ENCODE measurements at regions not wholly inside any gene's neighbourhood (a gene's known extent, or its start where the extent isn't known, plus 50 kb on each side); places are given as distances from the start of the nearest gene placed in this dataset.
A peak's percentile ranks its signal among the peaks of the same experiment; 100 is the strongest.
"Not testable (repeated sequence)": the region's sequence is repeated elsewhere in the genome, so short reads cannot be mapped to it uniquely, and the experiment has no call there.

GRCh38 chr13:95403349-95404140 is 102.3 kb upstream of the ABCC4 start:
- H3K4me1 Mint-ChIP-seq (ENCODE audit: low read depth): peaks cover 6% of the 10 kb centered on the region
- H3K4me3 Mint-ChIP-seq (ENCODE audit: low read depth): peak overlapping the region; percentile 89
- DNase-seq (ENCODE audit: low spot score): no peak
- intact Hi-C loops (cut with micrococcal nuclease): loop anchor here (1.0 to 10.0 kb wide), 5 partner anchors 75 to 739 kb away; partner anchors contain the start of gene SOX21
- H3K9me3 Mint-ChIP-seq: no peaks in the 10 kb centered on the region
- H3K27me3 Mint-ChIP-seq (ENCODE audit: low read depth): peaks cover 6% of the 10 kb centered on the region
- no peak overlapping the region for H3K27ac Mint-ChIP-seq
- H3K36me3 Mint-ChIP-seq (ENCODE audit: low read depth): no peaks in the 10 kb centered on the region

GRCh38 chr13:95404141-95404882 is 103.1 kb upstream of the ABCC4 start:
- Mint-ChIP-seq H3K36me3 (ENCODE audit: low read depth) (no peaks in the 10 kb centered on the region), H3K4me1 (ENCODE audit: low read depth) (peaks cover 6% of the 10 kb centered on the region), H3K27ac (no peak overlapping the region), H3K27me3 (ENCODE audit: low read depth) (peaks cover 6% of the 10 kb centered on the region), H3K9me3 (no peaks in the 10 kb centered on the region), H3K4me3 (ENCODE audit: low read depth) (peak overlapping the region; percentile 89)
- intact Hi-C loops (cut with micrococcal nuclease): loop anchor here (1.0 to 10.0 kb wide), 5 partner anchors 74 to 740 kb away; partner anchors contain the start of gene SOX21
- peak; percentile 56 for DNase-seq (ENCODE audit: low spot score)

DNA sequence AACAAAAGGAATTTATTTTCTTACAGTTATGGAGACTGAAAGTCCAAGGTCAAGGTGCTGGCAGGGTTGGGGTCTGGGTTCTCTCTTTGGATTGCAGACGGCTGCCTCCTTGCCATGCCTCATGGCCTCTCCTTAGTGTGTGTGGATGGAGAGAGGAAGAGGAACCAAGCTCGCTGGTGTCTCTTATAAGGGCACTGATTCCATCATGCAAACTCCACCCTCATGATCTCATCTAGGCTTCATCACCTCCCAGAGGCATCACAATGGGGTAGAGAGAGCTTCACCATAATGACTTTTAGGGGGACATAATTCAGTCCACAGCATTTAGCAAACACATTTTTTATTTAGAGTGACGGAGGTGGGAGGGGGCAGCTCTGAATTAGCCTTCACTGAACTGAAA is 104.9 kb upstream of the ABCC4 start:
- Mint-ChIP-seq H3K4me1 (ENCODE audit: low read depth) (peaks cover 6% of the 10 kb centered on the region), H3K4me3 (ENCODE audit: low read depth) (no peak overlapping the region), H3K27ac (no peak overlapping the region), H3K9me3 (no peaks in the 10 kb centered on the region), H3K27me3 (ENCODE audit: low read depth) (peaks cover 6% of the 10 kb centered on the region), H3K36me3 (ENCODE audit: low read depth) (no peaks in the 10 kb centered on the region)
- DNase-seq (ENCODE audit: low spot score): no peak
- intact Hi-C loops (cut with micrococcal nuclease): loop anchor here (10.0 kb wide), 1 partner anchor 741 kb away; no protein-coding TSS in a partner anchor

DNA sequence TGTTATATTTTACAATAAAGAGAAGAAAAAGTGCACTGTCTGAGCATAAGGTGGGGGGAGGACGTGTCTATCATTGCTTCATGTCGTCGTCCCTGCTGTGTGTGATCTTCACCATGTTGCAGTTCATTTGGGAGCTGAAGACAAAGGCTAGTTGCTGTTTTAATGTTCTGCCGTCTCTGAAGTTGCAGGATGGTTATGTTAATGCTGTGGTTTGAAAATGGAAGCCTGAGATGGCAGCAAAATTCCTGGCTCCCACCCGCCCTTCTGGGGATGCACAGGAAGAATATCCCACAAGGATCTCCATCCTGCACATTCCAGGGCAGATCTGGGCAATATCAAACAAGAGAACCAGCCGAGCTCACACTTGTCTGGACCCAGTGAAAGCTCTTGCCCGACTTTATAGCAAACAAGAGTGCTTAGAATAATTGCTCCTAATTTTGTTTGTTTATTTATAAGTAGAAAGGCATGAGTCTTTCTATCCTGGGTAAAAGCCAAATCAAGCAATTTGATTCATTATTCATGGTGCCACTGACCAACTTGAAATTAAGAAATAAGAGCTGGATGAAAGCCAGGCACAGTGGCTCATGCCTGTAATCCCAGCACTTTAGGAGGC is 110.3 kb upstream of the ABCC4 start:
- Mint-ChIP-seq H3K4me1 (ENCODE audit: low read depth) (no peaks in the 10 kb centered on the region), H3K9me3 (no peaks in the 10 kb centered on the region), H3K36me3 (ENCODE audit: low read depth) (no peaks in the 10 kb centered on the region), H3K4me3 (ENCODE audit: low read depth) (no peak overlapping the region), H3K27me3 (ENCODE audit: low read depth) (no peaks in the 10 kb centered on the region), H3K27ac (no peak overlapping the region)
- intact Hi-C loops (cut with micrococcal nuclease): no loop called here
- no peak for DNase-seq (ENCODE audit: low spot score)

DNA sequence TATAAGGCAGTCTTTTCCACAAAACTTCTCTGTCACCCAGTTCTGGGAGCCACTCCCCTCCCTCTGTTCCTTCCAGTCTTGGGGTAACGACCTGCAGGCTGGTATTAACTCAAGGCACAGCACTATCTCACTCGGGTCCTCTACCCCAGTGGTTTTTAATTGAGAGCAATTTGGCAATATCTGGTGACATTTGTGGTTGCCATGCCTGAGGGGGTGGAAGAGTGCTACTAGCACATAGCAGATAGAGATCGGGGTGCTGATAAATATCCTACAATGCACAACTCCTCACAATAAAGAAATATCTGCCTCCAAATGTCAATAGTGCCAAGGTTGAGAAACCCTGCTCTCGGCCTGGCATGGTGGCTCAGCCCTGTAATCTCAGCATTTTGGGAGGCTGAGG is 117.7 kb upstream of the ABCC4 start:
- Mint-ChIP-seq H3K4me3 (ENCODE audit: low read depth) (no peak overlapping the region), H3K27ac (no peak overlapping the region), H3K4me1 (ENCODE audit: low read depth) (peaks cover 2% of the 10 kb centered on the region), H3K9me3 (no peaks in the 10 kb centered on the region), H3K36me3 (ENCODE audit: low read depth) (no peaks in the 10 kb centered on the region), H3K27me3 (ENCODE audit: low read depth) (peaks cover 7% of the 10 kb centered on the region)
- intact Hi-C loops (cut with micrococcal nuclease): no loop called here
- DNase-seq (ENCODE audit: low spot score): no peak

GRCh38 chr13:95420501-95420900 is 119.2 kb upstream of the ABCC4 start:
- H3K27ac Mint-ChIP-seq: no peak overlapping the region
- H3K36me3 Mint-ChIP-seq (ENCODE audit: low read depth): no peaks in the 10 kb centered on the region
- peaks cover 2% of the 10 kb centered on the region for H3K4me1 Mint-ChIP-seq (ENCODE audit: low read depth)
- H3K27me3 Mint-ChIP-seq (ENCODE audit: low read depth): peaks cover 7% of the 10 kb centered on the region
- intact Hi-C loops (cut with micrococcal nuclease): no loop called here
- H3K4me3 Mint-ChIP-seq (ENCODE audit: low read depth): no peak overlapping the region
- no peak for DNase-seq (ENCODE audit: low spot score)
- no peaks in the 10 kb centered on the region for H3K9me3 Mint-ChIP-seq

DNA sequence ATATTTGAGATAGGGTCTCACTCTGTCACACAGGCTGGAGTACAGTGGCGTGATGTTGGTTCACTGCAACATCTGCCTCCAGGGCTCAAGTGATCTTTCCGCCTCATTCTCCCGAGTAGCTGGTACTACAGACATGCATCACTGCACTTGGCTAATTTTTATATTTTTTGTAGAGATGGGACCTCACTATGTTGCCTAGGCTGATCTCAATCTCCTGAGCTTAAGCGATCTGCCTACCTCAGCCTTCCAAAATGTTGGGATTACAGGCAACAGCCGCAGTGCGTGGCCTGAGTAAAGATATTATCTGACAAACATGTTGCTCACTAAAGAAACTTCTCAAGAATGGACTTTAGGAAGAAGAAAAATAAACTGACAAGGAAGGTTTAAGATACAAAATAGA is 125.4 kb upstream of the ABCC4 start:
- intact Hi-C loops (cut with micrococcal nuclease): no loop called here
- Mint-ChIP-seq H3K36me3 (ENCODE audit: low read depth) (no peaks in the 10 kb centered on the region), H3K4me3 (ENCODE audit: low read depth) (no peak overlapping the region), H3K4me1 (ENCODE audit: low read depth) (no peaks in the 10 kb centered on the region), H3K27me3 (ENCODE audit: low read depth) (peaks cover 2% of the 10 kb centered on the region), H3K27ac (no peak overlapping the region), H3K9me3 (no peaks in the 10 kb centered on the region)
- DNase-seq (ENCODE audit: low spot score): no peak

GRCh38 chr13:95430525-95430924 is 122.0 kb upstream of the CLDN10 start:
- H3K36me3 Mint-ChIP-seq (ENCODE audit: low read depth); intact Hi-C loops (cut with micrococcal nuclease); H3K27me3 Mint-ChIP-seq (ENCODE audit: low read depth); H3K4me1 Mint-ChIP-seq (ENCODE audit: low read depth); H3K27ac Mint-ChIP-seq; H3K4me3 Mint-ChIP-seq (ENCODE audit: low read depth); DNase-seq (ENCODE audit: low spot score); H3K9me3 Mint-ChIP-seq: not testable (repeated sequence)

DNA sequence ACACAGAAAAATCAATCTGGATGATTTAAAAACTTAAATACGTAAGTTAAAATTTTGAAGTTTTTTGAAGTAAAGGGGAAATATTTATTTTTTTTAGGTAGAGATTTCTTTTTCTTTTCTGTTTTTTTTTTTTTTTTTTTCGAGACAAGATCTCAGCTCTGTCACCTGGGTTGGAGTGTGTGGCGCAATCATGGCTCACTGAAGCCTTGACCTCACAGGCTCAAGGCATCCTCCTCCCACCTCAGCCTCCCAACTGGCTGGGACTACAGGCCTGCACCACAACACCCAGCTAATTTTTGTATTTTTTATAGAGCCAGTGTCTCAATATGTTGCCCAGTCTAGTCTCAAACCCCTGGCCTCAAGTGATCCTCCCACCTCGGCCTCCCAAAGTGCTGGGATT is 120.4 kb upstream of the CLDN10 start:
- DNase-seq (ENCODE audit: low spot score): no peak
- no peaks in the 10 kb centered on the region for H3K27me3 Mint-ChIP-seq (ENCODE audit: low read depth)
- H3K9me3 Mint-ChIP-seq: no peaks in the 10 kb centered on the region
- no peaks in the 10 kb centered on the region for H3K4me1 Mint-ChIP-seq (ENCODE audit: low read depth)
- H3K4me3 Mint-ChIP-seq (ENCODE audit: low read depth): no peak overlapping the region
- intact Hi-C loops (cut with micrococcal nuclease): no loop called here
- no peak overlapping the region for H3K27ac Mint-ChIP-seq
- no peaks in the 10 kb centered on the region for H3K36me3 Mint-ChIP-seq (ENCODE audit: low read depth)

GRCh38 chr13:95433537-95433936 is 119.0 kb upstream of the CLDN10 start:
- no peaks in the 10 kb centered on the region for H3K36me3 Mint-ChIP-seq (ENCODE audit: low read depth)
- H3K4me1 Mint-ChIP-seq (ENCODE audit: low read depth): no peaks in the 10 kb centered on the region
- H3K4me3 Mint-ChIP-seq (ENCODE audit: low read depth): no peak overlapping the region
- intact Hi-C loops (cut with micrococcal nuclease): no loop called here
- no peak for DNase-seq (ENCODE audit: low spot score)
- no peak overlapping the region for H3K27ac Mint-ChIP-seq
- no peaks in the 10 kb centered on the region for H3K27me3 Mint-ChIP-seq (ENCODE audit: low read depth)
- no peaks in the 10 kb centered on the region for H3K9me3 Mint-ChIP-seq

DNA sequence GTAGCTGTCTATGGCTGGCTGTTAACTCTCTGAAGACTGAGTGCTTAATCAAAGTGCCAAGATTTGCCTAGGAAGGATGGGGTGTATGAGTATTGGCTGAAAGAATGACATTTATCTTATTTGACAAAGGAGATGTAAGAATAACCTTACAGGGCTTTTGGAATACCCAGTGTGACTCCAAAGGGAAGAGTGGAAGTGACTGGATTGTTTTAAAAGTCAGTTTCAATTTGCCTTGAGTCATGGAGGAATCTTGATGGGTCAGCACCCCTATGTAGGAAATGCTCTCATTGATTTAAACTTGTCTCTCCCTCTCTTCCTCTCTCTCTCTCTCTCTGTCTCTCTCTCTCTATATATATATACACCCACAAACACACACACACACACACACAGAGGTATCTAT is 118.4 kb upstream of the CLDN10 start:
- no peak for DNase-seq (ENCODE audit: low spot score)
- Mint-ChIP-seq H3K36me3 (ENCODE audit: low read depth) (no peaks in the 10 kb centered on the region), H3K4me3 (ENCODE audit: low read depth) (no peak overlapping the region), H3K27ac (no peak overlapping the region), H3K27me3 (ENCODE audit: low read depth) (no peaks in the 10 kb centered on the region), H3K4me1 (ENCODE audit: low read depth) (no peaks in the 10 kb centered on the region), H3K9me3 (no peaks in the 10 kb centered on the region)
- intact Hi-C loops (cut with micrococcal nuclease): no loop called here

DNA sequence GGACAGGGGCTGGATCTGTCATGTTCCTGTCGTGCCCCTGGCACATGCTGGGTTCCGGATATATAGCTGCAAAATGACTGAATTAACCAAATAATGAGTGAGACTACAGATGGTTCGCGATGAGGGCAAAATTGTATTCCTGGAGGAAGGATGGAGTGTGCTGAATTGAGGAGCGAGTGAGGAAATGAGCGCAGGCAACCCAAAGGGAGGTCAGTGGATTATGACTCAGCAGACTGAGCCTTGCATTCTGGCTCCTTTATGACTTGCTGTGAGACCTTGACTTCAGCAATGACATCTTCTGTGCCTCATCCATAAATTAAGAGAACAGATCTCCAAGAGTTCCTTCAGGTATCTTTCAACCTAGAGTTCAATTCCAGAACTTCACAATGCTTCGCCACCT is 115.0 kb upstream of the CLDN10 start:
- no peaks in the 10 kb centered on the region for H3K9me3 Mint-ChIP-seq
- no peak overlapping the region for H3K4me3 Mint-ChIP-seq (ENCODE audit: low read depth)
- H3K36me3 Mint-ChIP-seq (ENCODE audit: low read depth): no peaks in the 10 kb centered on the region
- no peaks in the 10 kb centered on the region for H3K4me1 Mint-ChIP-seq (ENCODE audit: low read depth)
- H3K27ac Mint-ChIP-seq: no peak overlapping the region
- no peaks in the 10 kb centered on the region for H3K27me3 Mint-ChIP-seq (ENCODE audit: low read depth)
- DNase-seq (ENCODE audit: low spot score): no peak
- intact Hi-C loops (cut with micrococcal nuclease): no loop called here

- intact Hi-C loops (cut with micrococcal nuclease): no loop called here
- H3K36me3 Mint-ChIP-seq (ENCODE audit: low read depth): no peaks in the 10 kb centered on the region
- no peak overlapping the region for H3K27ac Mint-ChIP-seq
- H3K4me3 Mint-ChIP-seq (ENCODE audit: low read depth): no peak overlapping the region
- DNase-seq (ENCODE audit: low spot score): no peak
- H3K4me1 Mint-ChIP-seq (ENCODE audit: low read depth): no peaks in the 10 kb centered on the region
- H3K27me3 Mint-ChIP-seq (ENCODE audit: low read depth): no peaks in the 10 kb centered on the region
- no peaks in the 10 kb centered on the region for H3K9me3 Mint-ChIP-seq
Measured at GRCh38 chr13:95438297-95438696, 114.2 kb upstream of the CLDN10 start.
